A673 (cell line): ENCODE measurements at regions not wholly inside any gene's neighbourhood (a gene's known extent, or its start where the extent isn't known, plus 50 kb on each side); places are given as distances from the start of the nearest gene placed in this dataset.

Experiments
- BruUV-seq: library from RNA; stranded (reverse); fragments of 400-500 nt; replicated peaks from 2 replicates; lab custom pipeline; 2021; lab: Mats Ljungman, UMichigan
- CTCF ChIA-PET: fragments of 300-600 bp; sonication (Branson Sonifier 250); formaldehyde crosslinking; loops from one replicate; lab custom pipeline; 2022; ENCODE audit warnings: antibody characterized with exemption; lab: Charles Lee
- POLR2A ChIA-PET: fragments of 300-600 bp; sonication (Branson Sonifier 250); formaldehyde crosslinking; loops from one replicate; lab custom pipeline; 2022; ENCODE audit warnings: antibody characterized with exemption; ENCODE audit not compliant: low non-redundant PET; lab: Charles Lee
- DNase-seq: peaks from one replicate; pipeline ENCODE4 v3.0.0-alpha.2; 2015; ENCODE audit warnings: low spot score
- H3K27ac ChIP-seq: fragments of 200-600 bp; sonication (generic); 2 replicates; pipeline ENCODE4 v1.5.1; 2016; ENCODE audit warnings: mixed run types, low read depth, mild to moderate bottlenecking, mixed read lengths, antibody characterized with exemption, low read length; ENCODE audit not compliant: poor library complexity, severe bottlenecking
- H3K27me3 ChIP-seq: fragments of 200-600 bp; sonication (generic); replicated peaks from 2 replicates; pipeline ENCODE4 v1.6.1; 2017; ENCODE audit warnings: mixed run types, low read depth, mild to moderate bottlenecking, mixed read lengths, antibody characterized with exemption, low read length; ENCODE audit not compliant: insufficient read depth, poor library complexity
- H3K36me3 ChIP-seq: fragments of 200-600 bp; sonication (generic); 2 replicates; pipeline ENCODE4 v1.6.1; 2016; ENCODE audit warnings: mixed run types, mild to moderate bottlenecking, mixed read lengths, antibody characterized with exemption, low read length; ENCODE audit not compliant: insufficient read depth, poor library complexity, severe bottlenecking
- H3K4me1 ChIP-seq: fragments of 200-600 bp; sonication (generic); 2 replicates; pipeline ENCODE4 v1.6.1; 2017; ENCODE audit warnings: mixed run types, mild to moderate bottlenecking, mixed read lengths, antibody characterized with exemption, low read length; ENCODE audit not compliant: insufficient read depth, poor library complexity, severe bottlenecking
- H3K4me3 ChIP-seq: fragments of 200-600 bp; sonication (generic); 2 replicates; pipeline ENCODE4 v1.5.1; 2016; ENCODE audit warnings: low read depth, mixed run types, mild to moderate bottlenecking, mixed read lengths, low read length; ENCODE audit not compliant: poor library complexity, severe bottlenecking
- H3K9me3 ChIP-seq: fragments of 200-600 bp; sonication (generic); 2 replicates; pipeline ENCODE4 v1.6.1; 2016; ENCODE audit warnings: mixed run types, low read depth, mild to moderate bottlenecking, mixed read lengths, antibody characterized with exemption, low read length; ENCODE audit not compliant: poor library complexity, severe bottlenecking
- CTCF ChIP-seq: fragments of 300-800, 200-600 bp; sonication (generic); conservative IDR thresholded peaks from 2 replicates; pipeline ENCODE4 v1.5.1; 2017; ENCODE audit warnings: low read depth, mild to moderate bottlenecking, antibody characterized with exemption, low read length, moderate library complexity, mixed read lengths
- EZH2 ChIP-seq: fragments of 200-600 bp; sonication (generic); IDR thresholded peaks from 2 replicates; pipeline ENCODE4 v1.6.1; 2017; ENCODE audit warnings: borderline replicate concordance, low read depth, mild to moderate bottlenecking, mixed read lengths, antibody characterized with exemption, low read length; ENCODE audit not compliant: poor library complexity, severe bottlenecking
- intact Hi-C: fragments of 100-400 bp; cut with micrococcal nuclease; formaldehyde crosslinking; loops from one replicate; pipeline ENCODE4 v1.10.0; 2022; ENCODE audit not compliant: unreplicated experiment

DNA sequence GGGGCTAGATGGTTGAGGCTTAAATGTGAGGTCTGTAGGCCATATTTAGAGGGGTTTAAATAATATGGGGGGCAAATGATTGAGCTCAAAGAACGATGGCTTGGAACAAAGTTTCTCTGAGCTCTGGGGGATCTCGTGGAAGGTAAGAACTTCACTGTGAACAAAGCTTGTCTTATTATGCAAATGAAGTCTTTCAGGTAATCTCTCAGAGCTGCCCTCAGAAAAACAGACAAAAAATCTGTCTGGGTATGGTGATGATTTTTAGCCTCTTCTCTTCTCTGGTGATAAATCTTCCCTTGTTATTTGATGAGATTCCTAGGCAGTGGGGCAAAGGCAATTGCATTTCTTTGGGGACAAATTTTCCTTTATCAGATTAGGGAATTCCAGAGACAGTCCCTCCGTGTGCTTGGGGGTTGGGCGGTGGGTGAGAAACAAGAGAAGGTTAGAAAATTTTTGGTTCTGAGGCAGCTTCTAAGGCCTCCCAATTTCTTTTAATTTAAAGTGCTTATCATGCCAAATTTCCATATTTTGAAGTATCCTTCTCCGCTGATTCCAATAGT lies 760.4 kb downstream of the TSN start:
- Histone ChIP-seq H3K4me1 (peaks cover 45% of the 10 kb centered on the region), H3K27me3 (no peaks in the 10 kb centered on the region), H3K27ac (peak overlapping the region; percentile 57), H3K36me3 (no peaks in the 10 kb centered on the region), H3K4me3 (no peak overlapping the region), H3K9me3 (no peaks in the 10 kb centered on the region)
- TF ChIP-seq CTCF (no peak), EZH2 (no peak)
- intact Hi-C loops = loop anchor here (5.0 kb wide), 1 partner anchor 231 kb away; no protein-coding TSS in a partner anchor
- ChIA-PET CTCF (no interaction called here), POLR2A (no interaction called here)
- BruUV-seq = no TSS peak
- no peak for DNase-seq

GRCh38 chr2:122516775-122517174 lies 761.3 kb downstream of the TSN start:
- TF ChIP-seq CTCF = no peak
- TF ChIP-seq EZH2 = no peak
- ChIA-PET CTCF (no interaction called here), POLR2A (interaction anchor here (0.5 kb wide), 1 partner anchor 14 kb away, joined by 4 read pairs; no protein-coding TSS in a partner anchor)
- peak; percentile 91 for DNase-seq
- intact Hi-C loops = loop anchor here (5.0 kb wide), 1 partner anchor 231 kb away; no protein-coding TSS in a partner anchor
- H3K27me3 ChIP-seq = no peaks in the 10 kb centered on the region
- no peak overlapping the region for H3K4me3 ChIP-seq
- H3K27ac ChIP-seq = peak overlapping the region; percentile 57
- peaks cover 51% of the 10 kb centered on the region for H3K4me1 ChIP-seq
- no peaks in the 10 kb centered on the region for H3K9me3 ChIP-seq
- BruUV-seq = no TSS peak
- H3K36me3 ChIP-seq = no peaks in the 10 kb centered on the region

- no peaks in the 10 kb centered on the region for H3K9me3 ChIP-seq
- intact Hi-C loops = loop anchor here (5.0 kb wide), 1 partner anchor 228 kb away; no protein-coding TSS in a partner anchor
- no peak for DNase-seq
- peaks cover 51% of the 10 kb centered on the region for H3K4me1 ChIP-seq
- no peaks in the 10 kb centered on the region for H3K36me3 ChIP-seq
- no peak overlapping the region for H3K4me3 ChIP-seq
- BruUV-seq = no TSS peak
- H3K27me3 ChIP-seq = no peaks in the 10 kb centered on the region
- TF ChIP-seq EZH2 = no peak
- TF ChIP-seq CTCF = peak; percentile 45
- H3K27ac ChIP-seq = no peak overlapping the region
- POLR2A ChIA-PET = no interaction called here
- CTCF ChIA-PET = no interaction called here
Observed at GRCh38 chr2:122519366-122519765, 763.9 kb downstream of the TSN start.
